ENCODE measurements at regions not wholly inside any gene's neighbourhood (a gene's known extent, or its start where the extent isn't known, plus 50 kb on each side); places are given as distances from the start of the nearest gene placed in this dataset.

DNA sequence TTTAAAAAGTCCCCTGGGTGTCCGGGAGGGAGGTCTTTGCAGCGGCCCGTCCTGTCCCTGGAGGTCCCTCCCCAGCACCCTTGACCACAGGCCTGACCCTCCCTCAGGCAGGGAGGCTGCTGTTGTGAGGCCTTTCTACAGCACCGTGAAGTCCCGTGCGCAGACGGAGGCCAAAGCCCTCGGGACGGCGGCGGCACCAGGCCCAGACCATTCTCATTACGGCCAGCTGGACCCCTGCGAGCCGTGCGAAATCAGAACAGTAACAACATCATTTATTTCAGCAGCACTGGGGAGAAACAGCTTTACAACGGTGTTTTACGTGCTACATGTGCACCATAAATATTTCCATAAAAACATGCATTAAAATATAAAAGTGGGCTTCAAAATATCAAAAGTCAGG lies 101.4 kb upstream of the ACTRT2 start (continued):
- TF ChIP-seq NANOG (IDR thresholded peaks at IDR 0.05; ENCODE audit: insufficient read depth, low read depth, low read length, poor library complexity, severe bottlenecking) (no peak), SIRT6 (IDR thresholded peaks at IDR 0.05; ENCODE audit: low read length) (no peak), TBP (IDR thresholded peaks at IDR 0.05; ENCODE audit: low read depth, low read length) (no peak), KDM4A (IDR thresholded peaks at IDR 0.05; ENCODE audit: low read depth, low read length, severe bottlenecking) (no peak), HDAC2 (IDR thresholded peaks at IDR 0.05; ENCODE audit: borderline replicate concordance in 1 of 2, low read depth in 2 of 2, low read length in 2 of 2) (no peak)
